Hepatic stellate cell (primary cell): ENCODE measurements at regions not wholly inside any gene's neighbourhood (a gene's known extent, or its start where the extent isn't known, plus 50 kb on each side); places are given as distances from the start of the nearest gene placed in this dataset.
"Not testable (repeated sequence)": the region's sequence is repeated elsewhere in the genome, so short reads cannot be mapped to it uniquely, and the experiment has no call there.

Source experiments
- DNase-seq: peaks from one replicate; pipeline ENCODE4 v3.0.0; 2011; ENCODE audit warnings: low spot score

- DNase-seq, result no peak
Observed at GRCh38 chr6:100096341-100096740, 102.3 kb upstream of the MCHR2 start.

GRCh38 chr6:100093405-100093804, 99.4 kb upstream of the MCHR2 start:
- DNase-seq, result no peak

- peak; percentile 29 for DNase-seq
Observed at GRCh38 chr6:100088009-100088408, 94.0 kb upstream of the MCHR2 start.

- no peak for DNase-seq
Observed at GRCh38 chr6:100084991-100085364, 91.0 kb upstream of the MCHR2 start.

GRCh38 chr6:100084316-100084990, 90.4 kb upstream of the MCHR2 start:
- DNase-seq, result no peak

- no peak for DNase-seq
Observed at GRCh38 chr6:100078509-100078908, 84.5 kb upstream of the MCHR2 start.

- no peak for DNase-seq
Observed at GRCh38 chr6:100065348-100065747, 71.3 kb upstream of the MCHR2 start.

- no peak for DNase-seq
Observed at GRCh38 chr6:100062621-100063020, 68.6 kb upstream of the MCHR2 start.

GRCh38 chr6:100057941-100058340, 63.9 kb upstream of the MCHR2 start:
- DNase-seq, result no peak

- no peak for DNase-seq
Observed at GRCh38 chr6:100050550-100050949, 56.5 kb upstream of the MCHR2 start.

- not testable (repeated sequence) for DNase-seq
Observed at GRCh38 chr6:100043961-100044360, 49.9 kb upstream of the MCHR2 start.
